Stimulated activated CD8-positive, alpha-beta memory T cell treated with anti-CD3 and anti-CD28 coated beads, Interleukin-7, amount 100 ng/mL, for 48 hours (primary cell): ENCODE measurements at regions not wholly inside any gene's neighbourhood (a gene's known extent, or its start where the extent isn't known, plus 50 kb on each side); places are given as distances from the start of the nearest gene placed in this dataset.

Experiments used
- DNase-seq, 2 donors: peaks; one replicate each; pipeline ENCODE4 v3.0.0-alpha.2; 2020; ENCODE audit warnings: low read depth in 1 of 2; ENCODE audit errors: extremely low read depth in 1 of 2

- DNase-seq: no peak
These were observed 188.8 kb upstream of the TECRL start for GRCh38 chr4:64598066-64598465.

- no peak for DNase-seq
These were observed 185.5 kb upstream of the TECRL start for GRCh38 chr4:64594723-64595122.

GRCh38 chr4:64588507-64588906, 179.3 kb upstream of the TECRL start:
- no peak for DNase-seq

- no peak for DNase-seq
These were observed 175.8 kb upstream of the TECRL start for GRCh38 chr4:64584981-64585557.

GRCh38 chr4:64584125-64584524, 174.9 kb upstream of the TECRL start:
- DNase-seq: no peak

- no peak for DNase-seq
These were observed 173.2 kb upstream of the TECRL start for GRCh38 chr4:64582492-64582891.

GRCh38 chr4:64581422-64581821, 172.2 kb upstream of the TECRL start:
- no peak for DNase-seq

- no peak for DNase-seq
These were observed 154.9 kb upstream of the TECRL start for GRCh38 chr4:64564126-64564525.

GRCh38 chr4:64559571-64559970, 150.3 kb upstream of the TECRL start:
- no peak for DNase-seq

- no peak for DNase-seq
These were observed 141.9 kb upstream of the TECRL start for GRCh38 chr4:64551125-64551524.

GRCh38 chr4:64545593-64545992, 136.3 kb upstream of the TECRL start:
- no peak for DNase-seq

- peak in 1 of 2 donors; percentile 3 for DNase-seq
These were observed 130.1 kb upstream of the TECRL start for GRCh38 chr4:64539234-64539849.

GRCh38 chr4:64538219-64538618, 129.0 kb upstream of the TECRL start:
- no peak for DNase-seq

GRCh38 chr4:64533637-64534036, 124.4 kb upstream of the TECRL start:
- no peak for DNase-seq

GRCh38 chr4:64533159-64533558, 123.9 kb upstream of the TECRL start:
- DNase-seq: no peak

GRCh38 chr4:64520421-64520820, 111.2 kb upstream of the TECRL start:
- DNase-seq: no peak

- no peak for DNase-seq
These were observed 109.3 kb upstream of the TECRL start for GRCh38 chr4:64518600-64518999.

GRCh38 chr4:64516176-64516575, 106.9 kb upstream of the TECRL start:
- DNase-seq: no peak

- no peak for DNase-seq
These were observed 98.8 kb upstream of the TECRL start for GRCh38 chr4:64508089-64508488.

- DNase-seq: no peak
These were observed 94.9 kb upstream of the TECRL start for GRCh38 chr4:64503945-64504675.

GRCh38 chr4:64503416-64503815, 94.2 kb upstream of the TECRL start:
- no peak for DNase-seq

GRCh38 chr4:64497491-64497890, 88.2 kb upstream of the TECRL start:
- no peak for DNase-seq
